ENCODE measurements at regions not wholly inside any gene's neighbourhood (a gene's known extent, or its start where the extent isn't known, plus 50 kb on each side); places are given as distances from the start of the nearest gene placed in this dataset.

DNA sequence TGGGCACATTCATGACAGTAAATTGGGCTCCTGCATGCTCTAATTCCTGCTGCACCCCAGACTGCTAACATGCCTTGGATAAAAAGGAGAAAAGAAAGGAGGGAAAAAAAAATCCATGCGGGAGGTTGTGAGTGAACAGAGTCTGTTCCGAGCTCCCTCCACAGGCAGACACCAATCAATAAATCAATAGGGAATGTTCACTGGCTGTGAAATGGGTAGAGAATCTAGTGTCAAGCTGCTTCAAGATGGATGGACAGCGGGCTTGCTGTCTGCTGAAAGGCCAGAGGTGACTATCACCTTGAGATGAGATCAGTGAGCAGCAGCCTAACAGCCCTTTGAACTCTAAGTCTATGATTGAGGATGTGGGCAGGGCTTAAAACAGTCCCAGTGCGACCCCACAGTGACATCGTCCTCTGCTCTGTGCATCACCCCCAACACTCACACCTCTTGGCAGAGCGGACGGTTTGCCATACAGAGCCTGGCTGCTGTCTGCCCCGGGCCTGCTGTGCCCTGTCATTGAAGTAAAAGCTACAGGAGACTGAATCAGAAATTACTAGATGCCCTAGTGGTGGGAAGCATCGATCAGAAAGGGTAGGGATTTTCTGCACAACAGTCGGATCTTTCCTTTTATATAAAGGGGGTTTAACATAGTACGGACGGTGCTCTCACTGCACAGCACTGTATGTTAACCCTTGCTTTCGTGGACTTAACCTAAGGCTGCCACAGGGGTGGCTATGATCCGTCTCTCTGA lies 247.9 kb upstream of the ONECUT1 start:
- TF ChIP-seq, protein P1, sequence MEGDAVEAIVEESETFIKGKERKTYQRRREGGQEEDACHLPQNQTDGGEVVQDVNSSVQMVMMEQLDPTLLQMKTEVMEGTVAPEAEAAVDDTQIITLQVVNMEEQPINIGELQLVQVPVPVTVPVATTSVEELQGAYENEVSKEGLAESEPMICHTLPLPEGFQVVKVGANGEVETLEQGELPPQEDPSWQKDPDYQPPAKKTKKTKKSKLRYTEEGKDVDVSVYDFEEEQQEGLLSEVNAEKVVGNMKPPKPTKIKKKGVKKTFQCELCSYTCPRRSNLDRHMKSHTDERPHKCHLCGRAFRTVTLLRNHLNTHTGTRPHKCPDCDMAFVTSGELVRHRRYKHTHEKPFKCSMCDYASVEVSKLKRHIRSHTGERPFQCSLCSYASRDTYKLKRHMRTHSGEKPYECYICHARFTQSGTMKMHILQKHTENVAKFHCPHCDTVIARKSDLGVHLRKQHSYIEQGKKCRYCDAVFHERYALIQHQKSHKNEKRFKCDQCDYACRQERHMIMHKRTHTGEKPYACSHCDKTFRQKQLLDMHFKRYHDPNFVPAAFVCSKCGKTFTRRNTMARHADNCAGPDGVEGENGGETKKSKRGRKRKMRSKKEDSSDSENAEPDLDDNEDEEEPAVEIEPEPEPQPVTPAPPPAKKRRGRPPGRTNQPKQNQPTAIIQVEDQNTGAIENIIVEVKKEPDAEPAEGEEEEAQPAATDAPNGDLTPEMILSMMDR (IDR thresholded peaks at IDR 0.05) = no peak
- TF ChIP-seq POLR2A (IDR thresholded peaks at IDR 0.05) = no peak
